D341Med (cell line): ENCODE measurements at regions not wholly inside any gene's neighbourhood (a gene's known extent, or its start where the extent isn't known, plus 50 kb on each side); places are given as distances from the start of the nearest gene placed in this dataset.
"Not testable (repeated sequence)": the region's sequence is repeated elsewhere in the genome, so short reads cannot be mapped to it uniquely, and the experiment has no call there.

Experiments used
- DNase-seq: peaks from one replicate; pipeline ENCODE4 v3.0.0; 2012; ENCODE audit warnings: low spot score

DNA sequence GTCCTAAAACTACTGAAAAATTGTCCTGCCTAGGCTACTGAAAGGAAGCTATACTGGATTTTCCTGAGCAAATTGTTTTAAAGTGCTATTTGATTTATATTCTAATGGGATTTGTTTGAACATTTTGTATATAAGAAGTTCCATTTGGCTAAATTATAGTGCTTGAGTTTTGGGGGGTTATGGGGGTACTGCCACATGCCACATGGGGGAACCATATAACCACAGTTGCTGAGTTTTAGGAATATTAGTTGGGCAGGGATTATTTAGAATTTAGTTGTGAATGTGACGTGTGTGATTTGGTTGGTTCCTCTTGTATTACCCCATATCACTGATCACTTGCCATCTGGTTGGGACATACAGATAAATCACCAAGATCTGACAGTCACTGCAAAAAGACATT, 224.5 kb upstream of the TAPT1 start:
- no peak for DNase-seq

DNA sequence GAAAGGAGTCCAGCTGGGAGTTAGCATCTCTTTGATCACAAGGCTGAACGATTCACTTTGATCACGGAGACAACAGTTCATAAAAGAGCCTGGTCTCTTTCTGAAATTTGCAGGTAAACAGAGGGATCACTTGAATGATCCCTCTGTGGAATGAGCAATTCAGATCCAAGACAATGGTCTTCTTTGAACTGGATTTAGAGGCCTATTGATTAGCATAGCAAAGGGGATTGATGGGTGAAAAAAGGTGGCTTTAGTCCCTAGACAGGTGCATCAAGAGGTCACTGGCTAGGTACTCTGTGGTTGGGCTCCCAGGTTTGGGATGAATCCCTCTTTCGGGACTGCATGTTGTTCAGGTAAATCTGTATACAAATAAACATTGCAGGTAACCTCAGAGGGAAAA, 223.8 kb upstream of the TAPT1 start:
- DNase-seq, result no peak

GRCh38 chr4:16449406-16449805, 223.1 kb upstream of the TAPT1 start:
- DNase-seq, result no peak

GRCh38 chr4:16448241-16448840, 222.1 kb upstream of the TAPT1 start:
- no peak for DNase-seq

DNA sequence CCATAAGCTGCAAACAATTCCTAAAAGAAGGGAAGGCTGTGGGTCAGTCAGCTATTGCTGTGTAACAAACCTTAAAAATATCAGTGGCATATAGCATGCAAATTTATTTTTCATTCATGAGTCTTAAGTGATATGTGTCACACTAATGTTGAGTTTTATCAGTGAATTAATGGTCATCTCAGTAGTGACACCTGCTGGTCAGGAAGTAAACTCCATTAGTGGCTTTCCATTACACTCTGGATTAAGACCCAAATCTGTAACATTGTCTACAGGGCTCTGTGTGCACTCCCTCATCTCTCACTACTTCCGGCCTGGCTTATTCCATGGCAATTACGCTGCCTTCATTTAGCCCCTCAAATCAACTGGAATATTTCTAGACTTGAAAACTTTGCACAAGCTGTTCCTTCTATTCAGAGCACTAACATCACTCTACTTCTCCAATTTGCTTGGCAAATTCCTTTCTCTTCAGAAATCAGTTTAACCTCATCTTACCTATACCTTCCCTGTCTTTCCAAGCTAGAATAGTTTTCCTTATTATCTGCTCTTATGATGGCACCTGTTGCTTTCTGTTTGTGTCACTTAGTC, 217.3 kb upstream of the TAPT1 start:
- DNase-seq, result peak; percentile 49

DNA sequence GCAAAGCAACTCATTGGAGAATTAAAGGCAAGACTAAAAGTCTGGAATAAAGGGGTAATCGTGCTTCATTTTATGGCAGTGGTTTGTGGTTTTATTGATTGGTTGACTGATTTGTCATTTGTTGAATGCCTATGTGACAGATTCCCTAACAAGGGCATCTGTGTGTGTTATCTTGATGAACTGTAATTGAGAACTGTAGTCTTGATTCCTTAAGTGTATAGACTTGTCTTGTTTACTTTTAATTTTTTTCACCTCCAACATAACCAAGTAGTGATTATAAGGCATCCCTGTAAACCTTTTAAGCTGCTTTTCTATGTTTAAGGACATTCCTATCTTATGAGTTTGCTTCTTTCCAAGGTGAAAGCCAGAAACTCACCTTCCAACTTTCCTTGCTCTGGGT, 216.0 kb upstream of the TAPT1 start:
- DNase-seq, result no peak

DNA sequence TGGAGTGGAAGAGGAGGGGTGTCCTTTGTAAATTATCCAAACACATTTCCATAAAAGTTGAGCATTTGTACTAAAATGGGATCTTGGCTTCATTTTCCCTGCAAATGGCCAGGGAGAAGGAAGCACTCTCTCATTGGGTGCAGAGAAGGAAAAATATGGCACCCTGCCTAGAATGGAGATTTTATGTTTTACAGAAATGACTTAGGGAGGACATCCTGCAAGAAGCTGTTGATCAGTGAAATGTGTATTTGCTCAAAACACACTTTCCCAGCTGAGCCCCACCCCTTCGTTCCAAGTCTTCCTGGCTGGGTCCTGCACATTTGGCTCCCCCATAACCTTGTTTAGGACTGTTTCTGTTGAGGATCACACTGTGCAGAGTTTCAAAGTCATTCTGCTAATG, 213.5 kb upstream of the TAPT1 start:
- DNase-seq, result no peak

DNA sequence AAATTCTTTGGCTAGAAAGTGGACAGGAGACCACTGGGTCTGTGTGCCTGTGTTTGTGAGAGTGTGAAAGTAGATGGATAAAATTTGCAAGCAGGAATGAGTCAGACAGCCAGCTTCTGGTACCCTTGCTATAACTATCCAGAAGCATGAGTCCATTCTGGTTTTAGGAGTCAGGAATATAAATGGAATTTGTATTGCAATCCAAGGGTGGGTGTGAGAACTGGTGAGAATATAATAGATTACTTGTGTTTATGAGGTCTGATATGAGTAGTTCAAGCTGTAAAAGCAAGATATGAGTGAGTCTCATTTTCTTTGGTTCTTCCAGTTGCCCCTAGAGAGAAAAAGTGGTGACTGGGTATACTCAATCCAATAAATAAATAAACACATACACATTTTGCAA, 212.7 kb upstream of the TAPT1 start:
- no peak for DNase-seq

- DNase-seq, result no peak
Observed at GRCh38 chr4:16437836-16438235, 211.6 kb upstream of the TAPT1 start.

- DNase-seq, result no peak
Observed at GRCh38 chr4:16431866-16432265, 205.6 kb upstream of the TAPT1 start.

DNA sequence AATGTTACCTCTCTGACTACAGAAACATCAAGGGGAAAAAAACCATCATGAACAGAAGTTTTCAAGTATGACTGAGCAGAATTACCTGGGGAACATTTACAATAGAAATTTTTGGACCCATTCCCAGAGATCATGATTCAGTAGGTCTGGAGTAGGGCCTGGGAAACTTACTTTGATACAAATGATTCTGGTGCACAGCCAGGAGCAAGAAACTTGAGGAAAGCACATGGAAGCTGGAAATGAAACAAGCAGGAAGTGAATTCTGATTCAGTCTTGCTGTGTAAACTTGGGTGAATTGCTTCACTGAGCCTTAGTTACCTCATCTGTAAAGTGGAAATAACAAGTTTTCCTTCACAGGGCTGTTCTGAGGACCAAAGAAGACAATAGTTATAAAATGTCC, 192.5 kb upstream of the TAPT1 start:
- DNase-seq, result no peak

DNA sequence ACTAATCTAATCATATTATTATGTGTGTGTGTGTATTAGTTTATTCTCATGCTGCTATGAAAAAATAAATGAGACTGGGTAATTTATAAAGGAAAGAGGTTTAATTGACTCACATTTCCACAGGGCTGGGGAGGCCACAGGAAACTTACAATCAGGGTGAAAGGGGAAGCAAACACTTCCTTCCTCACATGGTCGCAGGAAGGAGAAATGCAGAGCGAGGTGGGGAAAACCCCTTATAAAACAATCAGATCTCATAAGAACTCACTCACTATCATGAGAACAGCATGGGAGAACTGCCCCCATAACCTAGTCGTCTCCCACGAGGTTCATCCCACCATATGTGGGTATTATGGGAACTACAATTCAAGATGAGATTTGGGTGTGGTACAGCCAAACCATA, 190.9 kb upstream of the TAPT1 start:
- DNase-seq, result no peak

DNA sequence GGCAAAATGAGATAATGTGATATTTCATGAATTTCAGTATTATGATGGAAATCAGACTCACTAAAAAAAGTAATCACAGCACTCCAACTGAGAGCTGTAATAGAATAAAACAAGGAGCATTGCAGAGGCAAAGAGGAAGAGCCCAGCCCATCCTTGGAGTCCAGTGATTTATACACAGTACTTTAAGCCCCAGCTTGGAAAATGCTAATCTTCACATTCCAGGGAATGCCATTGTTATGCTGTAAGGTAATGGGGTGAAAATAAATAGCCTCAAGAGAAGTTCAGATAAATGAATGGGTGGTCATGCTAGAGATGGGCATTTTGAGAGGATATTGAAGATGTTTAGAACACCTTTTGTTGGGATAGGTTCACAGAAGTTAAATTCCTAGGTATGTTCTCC, 190.3 kb upstream of the TAPT1 start:
- no peak for DNase-seq

DNA sequence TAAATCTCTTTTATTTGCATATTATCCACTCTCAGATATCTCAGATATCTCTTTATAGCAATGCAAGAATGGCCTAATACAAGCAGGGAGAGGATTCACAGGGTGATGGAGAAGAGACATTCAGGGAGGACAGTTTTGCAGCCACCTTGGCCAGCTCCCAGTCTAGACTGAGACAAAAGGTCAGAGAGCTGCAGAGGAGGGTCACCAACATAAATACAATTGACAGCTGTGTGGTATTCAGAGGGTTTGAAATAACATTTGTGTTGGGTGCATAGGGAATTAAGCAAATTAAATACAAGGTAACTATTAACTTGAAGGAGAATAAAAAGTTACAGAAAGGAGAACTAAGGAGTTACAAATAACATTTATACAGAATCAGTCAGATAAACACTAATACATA, 189.5 kb upstream of the TAPT1 start:
- DNase-seq, result no peak

DNA sequence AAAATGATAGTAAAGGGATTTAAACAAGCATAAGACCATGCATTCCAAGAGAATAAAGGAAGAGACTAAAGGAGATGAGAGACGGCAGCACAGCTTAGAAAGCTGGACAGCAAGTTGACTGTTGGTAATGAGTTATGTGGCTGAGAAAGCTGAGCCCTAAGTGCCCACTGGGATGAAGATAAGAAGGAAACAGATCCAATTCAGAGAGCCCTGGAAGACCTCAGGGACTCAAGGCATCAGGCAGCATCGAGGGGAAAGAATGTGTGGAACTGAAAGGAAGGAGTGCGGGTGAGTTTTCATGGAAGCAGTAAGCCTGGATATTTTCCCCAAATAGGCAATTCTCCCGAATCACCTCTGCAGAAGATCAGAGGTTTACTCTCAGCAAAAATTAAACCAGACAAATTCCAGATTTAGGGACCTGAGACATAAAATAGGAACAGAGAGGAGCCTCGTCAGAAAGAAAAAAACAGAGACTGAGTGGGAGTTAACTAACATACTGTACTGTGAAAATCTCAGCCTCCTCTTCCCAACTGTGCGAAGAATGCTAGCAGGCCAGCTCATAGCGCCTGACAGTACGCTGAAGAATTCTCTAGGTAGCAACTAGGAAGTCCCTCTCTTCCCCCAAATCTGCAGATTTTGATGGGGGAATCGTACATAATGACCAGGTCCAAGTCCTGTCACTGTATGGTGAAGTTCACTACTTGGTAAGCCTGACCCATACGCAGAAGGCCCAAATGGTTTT, 187.7 kb upstream of the TAPT1 start:
- no peak for DNase-seq

DNA sequence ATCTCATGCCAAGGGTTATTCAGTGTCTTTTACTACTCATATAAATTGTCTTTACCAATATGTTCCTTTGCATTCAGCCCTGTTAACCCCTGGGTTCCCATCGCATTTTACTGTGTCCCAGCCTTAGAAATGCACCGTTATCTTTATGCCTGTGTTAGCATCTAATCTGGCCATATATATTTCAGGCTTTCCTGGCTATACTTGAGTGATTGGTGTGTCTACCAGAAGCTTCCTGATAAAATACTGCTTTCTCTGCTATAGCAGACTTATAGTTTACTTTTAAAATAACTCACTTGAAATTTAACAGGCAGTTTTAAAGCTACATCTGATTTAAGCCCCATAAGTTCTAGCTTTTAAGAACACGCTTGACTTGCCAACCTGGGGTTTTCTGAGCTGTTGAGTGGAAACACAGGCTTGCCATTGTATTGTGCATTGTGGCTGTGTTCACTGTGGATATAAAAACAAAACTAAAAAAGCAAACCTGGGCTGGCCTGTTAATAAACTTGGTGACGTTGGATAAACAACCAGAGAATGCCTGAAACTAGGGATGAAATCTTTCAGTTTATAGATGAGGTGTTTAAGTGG, 185.3 kb upstream of the TAPT1 start:
- no peak for DNase-seq

DNA sequence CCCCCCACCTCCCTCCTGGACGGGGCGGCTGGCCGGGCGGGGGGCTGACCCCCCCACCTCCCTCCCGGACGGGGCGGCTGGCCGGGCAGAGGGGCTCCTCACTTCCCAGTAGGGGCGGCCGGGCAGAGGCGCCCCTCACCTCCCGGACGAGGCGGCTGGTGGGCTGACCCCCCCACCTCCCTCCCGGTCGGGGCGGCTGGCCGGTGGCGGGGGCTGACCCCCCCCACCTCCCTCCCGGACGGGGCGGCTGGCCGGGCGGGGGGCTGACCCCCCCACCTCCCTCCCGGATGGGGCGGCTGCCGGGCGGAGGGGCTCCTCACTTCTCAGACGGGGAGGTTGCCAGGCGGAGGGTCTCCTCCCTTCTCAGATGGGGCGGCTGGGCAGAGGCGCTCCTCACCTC, 166.9 kb upstream of the TAPT1 start:
- not testable (repeated sequence) for DNase-seq

DNA sequence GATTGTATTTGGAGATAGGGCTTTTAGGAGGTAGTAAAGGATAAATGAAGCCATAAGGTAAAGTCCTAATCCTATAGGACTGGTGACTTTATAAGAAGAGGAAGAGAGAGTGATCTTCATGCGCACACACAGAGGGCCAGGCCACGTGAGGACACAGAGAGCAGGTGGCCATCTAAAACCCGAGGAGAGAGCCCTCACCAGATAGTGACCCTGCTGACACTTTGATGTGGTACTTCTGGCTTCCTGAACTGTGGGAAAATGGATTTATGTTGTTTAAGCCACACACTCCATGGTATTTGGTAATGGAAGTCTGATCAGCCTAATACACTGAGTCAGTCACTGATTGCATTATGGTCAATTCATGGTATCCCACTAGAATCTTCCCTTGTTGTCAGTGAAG, 164.9 kb upstream of the TAPT1 start:
- DNase-seq, result no peak

- no peak for DNase-seq
Observed at GRCh38 chr4:16387448-16387847, 161.2 kb upstream of the TAPT1 start.

DNA sequence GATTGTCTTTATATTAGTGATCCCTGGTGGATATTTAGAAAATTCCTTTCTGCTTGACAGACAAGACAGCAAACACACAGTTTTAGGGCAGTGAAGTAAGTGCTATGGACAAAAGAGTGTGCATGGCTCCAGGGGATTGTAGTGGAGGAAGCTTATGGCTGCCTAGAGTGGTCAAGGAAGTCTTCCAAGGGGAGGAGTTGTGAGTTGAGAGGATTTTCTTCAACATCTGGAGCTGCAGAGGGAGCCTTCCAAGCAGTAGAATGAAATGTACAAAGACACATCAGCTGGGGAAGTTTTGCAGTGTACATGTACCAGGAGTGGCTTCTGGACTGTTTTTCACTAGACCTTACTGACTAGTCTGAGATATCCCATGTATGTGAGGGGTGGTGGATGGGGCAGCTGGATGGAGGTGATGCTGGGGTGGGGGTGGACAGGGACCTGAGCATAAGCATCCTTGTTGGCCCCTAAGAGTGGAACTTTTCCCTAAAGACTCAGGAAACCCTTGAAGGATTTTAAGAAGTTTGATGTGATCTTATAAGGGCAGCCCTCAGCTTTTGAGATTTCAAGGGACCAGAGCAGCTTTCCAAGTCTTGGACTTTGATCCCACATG, 160.5 kb upstream of the TAPT1 start:
- no peak for DNase-seq

- no peak for DNase-seq
Observed at GRCh38 chr4:16384576-16384975, 158.3 kb upstream of the TAPT1 start.

DNA sequence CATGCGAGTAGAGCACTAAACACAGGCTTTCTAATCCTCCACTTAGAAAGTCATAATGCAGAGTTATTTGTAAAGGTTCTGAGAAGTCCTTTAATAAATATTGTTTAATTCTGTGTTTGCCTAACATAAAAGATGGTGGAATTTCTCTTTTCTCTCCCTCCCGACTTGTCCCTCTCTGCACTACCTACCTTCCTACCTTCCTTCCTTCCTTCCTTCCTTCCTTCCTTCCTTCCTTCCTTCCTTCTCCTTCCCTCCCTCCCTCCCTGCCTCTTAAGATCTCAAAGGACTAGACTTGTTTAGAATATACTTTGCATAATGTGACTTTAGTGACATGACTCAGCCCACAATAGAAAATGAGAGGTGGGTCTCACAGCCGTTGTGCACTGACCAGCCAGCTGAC, 156.3 kb upstream of the TAPT1 start:
- no peak for DNase-seq

GRCh38 chr4:16377887-16378286, 151.6 kb upstream of the TAPT1 start:
- DNase-seq, result no peak
